ENCODE measurements at regions not wholly inside any gene's neighbourhood (a gene's known extent, or its start where the extent isn't known, plus 50 kb on each side); places are given as distances from the start of the nearest gene placed in this dataset.

DNA sequence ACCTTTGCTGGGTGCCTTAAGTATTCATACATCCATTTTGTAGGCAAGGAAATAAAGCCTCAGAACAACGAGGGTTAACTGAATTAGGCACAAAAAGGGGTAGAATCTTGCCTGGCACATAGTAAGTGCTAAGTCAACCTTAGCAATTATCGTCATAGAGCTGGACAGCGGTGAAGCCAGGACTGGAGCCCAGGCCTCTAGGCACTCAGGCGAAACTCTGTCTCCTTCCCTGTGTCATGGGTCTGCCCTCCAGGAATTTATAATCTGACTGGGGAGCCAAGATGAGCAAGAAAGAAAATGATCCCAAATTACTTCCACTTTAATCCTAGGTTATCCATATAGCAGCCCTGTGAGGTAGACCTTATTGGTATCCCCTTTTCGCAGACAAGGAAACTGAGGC lies 61.4 kb downstream of the KATNIP start:
- Histone ChIP-seq H3K27ac (ENCODE audit: extremely low read depth, low read depth, low read length) (no peak overlapping the region), H3K79me2 (ENCODE audit: control insufficient read depth, insufficient read depth, low read length) (no peaks in the 10 kb centered on the region), H2AFZ (ENCODE audit: low read depth, low read length) (no peak overlapping the region), H4K20me1 (replicated peaks; ENCODE audit: control insufficient read depth, insufficient read depth, low read length) (no peaks in the 10 kb centered on the region; the same call in 1 of the 2 replicates), H3K27me3 (ENCODE audit: control insufficient read depth in 2 of 2, insufficient read depth in 2 of 2, low read length in 2 of 2) (no peaks in the 10 kb centered on the region), H3K4me2 (ENCODE audit: insufficient read depth, low read length) (no peak overlapping the region), H3K4me1 (replicated peaks in 1 of 2; ENCODE audit: control insufficient read depth in 2 of 2, insufficient read depth in 2 of 2, low read length in 2 of 2) (no peaks in the 10 kb centered on the region), H3K36me3 (ENCODE audit: control insufficient read depth, insufficient read depth, low read length) (no peaks in the 10 kb centered on the region), H3K9ac (ENCODE audit: insufficient read depth in 1 of 2, low read depth in 2 of 2, low read length in 2 of 2) (no peak overlapping the region), H3K9me1 (ENCODE audit: control insufficient read depth, insufficient read depth, low read length) (no peaks in the 10 kb centered on the region), H3K9me3 (replicated peaks; ENCODE audit: control insufficient read depth, insufficient read depth, low read depth, low read length) (no peaks in the 10 kb centered on the region), H3K4me3 (no peak overlapping the region)
- ATAC-seq (no peak), FAIRE-seq (no peak), DNase-seq (ENCODE audit: extremely low read depth in 1 of 4, low spot score in 3 of 4) (no peak)
- in situ Hi-C loops (cut with MboI) (no loop called here), intact Hi-C loops (cut with micrococcal nuclease) (no loop called here)
- ChIA-PET POLR2A (no interaction called here), CTCF (ENCODE audit: low intra/inter-chr PET ratio) (no interaction called here)
- no TSS peak for BruUV-seq (replicated peaks)
- 51% methylated on average over 3 of the region's 5 CpGs for WGBS (ENCODE audit: insufficient coverage, low coverage, missing lambda C conversion rate)
- TF ChIP-seq KLF10 (CRISPR knock-in tag; IDR thresholded peaks at IDR 0.05), result no peak

GRCh38 chr16:27613238-27613791 lies 63.4 kb downstream of the KATNIP start:
- no peak for TF ChIP-seq MTA1 (IDR thresholded peaks at IDR 0.05; ENCODE audit: borderline replicate concordance)
- no peak for TF ChIP-seq ZNF239 (CRISPR knock-in tag; IDR thresholded peaks at IDR 0.05)
- TF ChIP-seq CCAR2 (IDR thresholded peaks at IDR 0.05; ENCODE audit: low read depth, low read length), result no peak
- TF ChIP-seq HDGF (IDR thresholded peaks at IDR 0.05), result no peak
- no peak for TF ChIP-seq MCM3 (IDR thresholded peaks at IDR 0.05)
- TF ChIP-seq MTA2 (IDR thresholded peaks at IDR 0.05; ENCODE audit: low read depth), result no peak
- no peak for TF ChIP-seq NCOA6 (IDR thresholded peaks at IDR 0.05)
- no peak for TF ChIP-seq U2AF2 (optimal IDR thresholded peaks at IDR 0.05; ENCODE audit: low read depth, low read length)
- TF ChIP-seq ZNF253 (CRISPR knock-in tag; conservative IDR thresholded peaks at IDR 0.05), result no peak
- TF ChIP-seq BRF1 (IDR thresholded peaks at IDR 0.05; ENCODE audit: borderline replicate concordance, extremely low read depth, insufficient read length), result no peak
- TF ChIP-seq TCF7 (IDR thresholded peaks at IDR 0.05; ENCODE audit: borderline replicate concordance), result no peak
- TF ChIP-seq NR3C1 (CRISPR knock-in tag; IDR thresholded peaks at IDR 0.05), result no peak
- no peak for TF ChIP-seq MIER1 (IDR thresholded peaks at IDR 0.05; ENCODE audit: low read depth)
- H3K36me3 ChIP-seq (ENCODE audit: control insufficient read depth, insufficient read depth, low read length), result no peaks in the 10 kb centered on the region
- no peak overlapping the region for H3K27ac ChIP-seq (ENCODE audit: extremely low read depth, low read depth, low read length)
- peaks cover 0 to 3% of the 10 kb centered on the region in 2 experiments; a peak in 1 of 5 replicates for H3K4me1 ChIP-seq (replicated peaks in 1 of 2; ENCODE audit: control insufficient read depth in 2 of 2, insufficient read depth in 2 of 2, low read length in 2 of 2)
- H2AFZ ChIP-seq (ENCODE audit: low read depth, low read length), result no peak overlapping the region
- FAIRE-seq (peak; percentile 15), ATAC-seq (no peak), DNase-seq (ENCODE audit: extremely low read depth in 1 of 4, low spot score in 3 of 4) (no peak)
- intact Hi-C loops (cut with micrococcal nuclease) (no loop called here), in situ Hi-C loops (cut with MboI) (no loop called here)
- no peak overlapping the region for H3K4me2 ChIP-seq (ENCODE audit: insufficient read depth, low read length)
- no peaks in the 10 kb centered on the region for H3K9me1 ChIP-seq (ENCODE audit: control insufficient read depth, insufficient read depth, low read length)
- BruUV-seq (replicated peaks), result no TSS peak
- H3K4me3 ChIP-seq, result no peak overlapping the region
- no peaks in the 10 kb centered on the region for H3K27me3 ChIP-seq (ENCODE audit: control insufficient read depth in 2 of 2, insufficient read depth in 2 of 2, low read length in 2 of 2)
- H4K20me1 ChIP-seq (replicated peaks; ENCODE audit: control insufficient read depth, insufficient read depth, low read length), result no peaks in the 10 kb centered on the region; the same call in 1 of the 2 replicates
- no peak overlapping the region for H3K9ac ChIP-seq (ENCODE audit: insufficient read depth in 1 of 2, low read depth in 2 of 2, low read length in 2 of 2)
- WGBS (ENCODE audit: insufficient coverage, low coverage, missing lambda C conversion rate), result 38% methylated on average over 8 of the region's 8 CpGs
- no peaks in the 10 kb centered on the region for H3K9me3 ChIP-seq (replicated peaks; ENCODE audit: control insufficient read depth, insufficient read depth, low read depth, low read length)
- ChIA-PET POLR2A (no interaction called here), CTCF (ENCODE audit: low intra/inter-chr PET ratio) (no interaction called here)
- no peaks in the 10 kb centered on the region for H3K79me2 ChIP-seq (ENCODE audit: control insufficient read depth, insufficient read depth, low read length)
